Brain microvascular endothelial cell (primary cell): ENCODE measurements at regions not wholly inside any gene's neighbourhood (a gene's known extent, or its start where the extent isn't known, plus 50 kb on each side); places are given as distances from the start of the nearest gene placed in this dataset.

ENCODE experiments used
- DNase-seq: peaks from one replicate; pipeline ENCODE4 v3.0.0-alpha.2; 2020
- H3K27ac ChIP-seq: fragments of 250-450 bp; sonication (Bioruptor Pico); 2 replicates; pipeline ENCODE4 v1.5.1; 2020; ENCODE audit warnings: mild to moderate bottlenecking, moderate library complexity
- H3K27me3 ChIP-seq: fragments of 250-450 bp; sonication (Bioruptor Pico); replicated peaks from 2 replicates; pipeline ENCODE4 v1.5.1; 2020; ENCODE audit warnings: mild to moderate bottlenecking
- H3K36me3 ChIP-seq: fragments of 250-450 bp; sonication (Bioruptor Pico); replicated peaks from 2 replicates; pipeline ENCODE4 v1.5.1; 2020; ENCODE audit warnings: mild to moderate bottlenecking
- H3K4me3 ChIP-seq: 2 replicates; pipeline ENCODE4 v1.5.1; 2011; ENCODE audit warnings: low read depth, mild to moderate bottlenecking, control low read depth, low read length, moderate library complexity
- CTCF ChIP-seq: IDR thresholded peaks from 2 replicates; pipeline ENCODE4 v1.5.1; 2011; ENCODE audit warnings: low read depth, mild to moderate bottlenecking, moderate library complexity, low read length, control low read depth, inconsistent platforms; ENCODE audit errors: missing control alignments
- in situ Hi-C: cut with HindIII; loops from 2 replicates; pipeline ENCODE4 v1.10.0; 2017; ENCODE audit warnings: low sequenced_read_pairs, low pct_ligation_motif_present

GRCh38 chr6:104095661-104096416, 763.9 kb downstream of the HACE1 start:
- no peak for TF ChIP-seq CTCF
- DNase-seq: no peak
- Histone ChIP-seq H3K36me3 (no peaks in the 10 kb centered on the region), H3K27me3 (no peaks in the 10 kb centered on the region), H3K27ac (no peak overlapping the region), H3K4me3 (no peak overlapping the region)
- in situ Hi-C loops: no loop called here

GRCh38 chr6:104087765-104088164, 772.0 kb downstream of the HACE1 start:
- no peak overlapping the region for H3K4me3 ChIP-seq
- no peak overlapping the region for H3K27ac ChIP-seq
- H3K36me3 ChIP-seq: no peaks in the 10 kb centered on the region
- no peaks in the 10 kb centered on the region for H3K27me3 ChIP-seq
- DNase-seq: no peak
- no peak for TF ChIP-seq CTCF
- in situ Hi-C loops: no loop called here

- no peak for DNase-seq
- Histone ChIP-seq H3K4me3 (no peak overlapping the region), H3K36me3 (no peaks in the 10 kb centered on the region), H3K27me3 (no peaks in the 10 kb centered on the region), H3K27ac (no peak overlapping the region)
- in situ Hi-C loops: no loop called here
- no peak for TF ChIP-seq CTCF
Observed at GRCh38 chr6:104068281-104068680, 791.4 kb downstream of the HACE1 start.

GRCh38 chr6:104064876-104065275, 794.8 kb downstream of the HACE1 start:
- no peak overlapping the region for H3K4me3 ChIP-seq
- no peak for DNase-seq
- no peaks in the 10 kb centered on the region for H3K27me3 ChIP-seq
- in situ Hi-C loops: no loop called here
- H3K36me3 ChIP-seq: no peaks in the 10 kb centered on the region
- no peak overlapping the region for H3K27ac ChIP-seq
- TF ChIP-seq CTCF: no peak

- no peaks in the 10 kb centered on the region for H3K27me3 ChIP-seq
- no peak overlapping the region for H3K4me3 ChIP-seq
- no peak for TF ChIP-seq CTCF
- in situ Hi-C loops: no loop called here
- H3K27ac ChIP-seq: no peak overlapping the region
- H3K36me3 ChIP-seq: no peaks in the 10 kb centered on the region
- no peak for DNase-seq
Observed at GRCh38 chr6:104050455-104050854, 809.3 kb downstream of the HACE1 start.

GRCh38 chr6:104046426-104046825, 813.3 kb downstream of the HACE1 start:
- H3K27me3 ChIP-seq: no peaks in the 10 kb centered on the region
- no peaks in the 10 kb centered on the region for H3K36me3 ChIP-seq
- H3K27ac ChIP-seq: no peak overlapping the region
- no peak overlapping the region for H3K4me3 ChIP-seq
- in situ Hi-C loops: no loop called here
- no peak for DNase-seq
- no peak for TF ChIP-seq CTCF
